ENCODE measurements at regions not wholly inside any gene's neighbourhood (a gene's known extent, or its start where the extent isn't known, plus 50 kb on each side); places are given as distances from the start of the nearest gene placed in this dataset.
"Not testable (repeated sequence)": the region's sequence is repeated elsewhere in the genome, so short reads cannot be mapped to it uniquely, and the experiment has no call there.

- H2AFZ ChIP-seq (ENCODE audit: control insufficient read depth, low read depth, low read length), result no peak overlapping the region
- no peak for FAIRE-seq
- in situ Hi-C loops (cut with MboI), result no loop called here
Measured at GRCh38 chr9:81308404-81308803, 380.9 kb downstream of the TLE1 start.

GRCh38 chr9:81307791-81308190 is 381.6 kb downstream of the TLE1 start:
- POLR2A ChIA-PET; BruUV-seq (replicated peaks): not testable (repeated sequence)

More at GRCh38 chr9:81308404-81308803, 380.9 kb downstream of the TLE1 start:
- ChIA-PET POLR2A (no interaction called here), CTCF (no interaction called here), RAD21 (ENCODE audit: unreplicated experiment) (no interaction called here), SMC1A (ENCODE audit: uncharacterized antibody, unreplicated experiment) (no interaction called here)
- Histone ChIP-seq H3K36me3 (ENCODE audit: control insufficient read depth in 2 of 2, insufficient read depth in 2 of 2, low read length in 1 of 2) (no peaks in the 10 kb centered on the region), H3K27me3 (replicated peaks in 1 of 2; ENCODE audit: control insufficient read depth in 2 of 2, insufficient read depth in 2 of 2, low read length in 1 of 2) (no peaks in the 10 kb centered on the region), H3K27ac (ENCODE audit: control insufficient read depth, insufficient read depth) (no peak overlapping the region), H3K9ac (ENCODE audit: control insufficient read depth, insufficient read depth, low read length) (no peak overlapping the region), H3K9me3 (replicated peaks; ENCODE audit: control insufficient read depth, insufficient read depth, low read length) (no peaks in the 10 kb centered on the region), H4K20me1 (ENCODE audit: control insufficient read depth, insufficient read depth) (no peaks in the 10 kb centered on the region), H3K4me1 (ENCODE audit: control insufficient read depth, insufficient read depth, low read length) (no peaks in the 10 kb centered on the region), H3K4me2 (ENCODE audit: control insufficient read depth, insufficient read depth) (no peak overlapping the region), H3K79me2 (ENCODE audit: control insufficient read depth, insufficient read depth, low read length) (no peaks in the 10 kb centered on the region), H3K4me3 (no peak overlapping the region)
- intact Hi-C loops (cut with micrococcal nuclease; ENCODE audit: unreplicated experiment), result no loop called here
- ATAC-seq (no peak), DNase-seq (ENCODE audit: low read depth, low spot score) (no peak)
- 13% methylated on average over 4 of the region's 4 CpGs for WGBS (ENCODE audit: insufficient coverage, insufficient replicate concordance, low lambda C conversion rate, missing lambda C conversion rate)
- TF ChIP-seq ZNF622 (IDR thresholded peaks at IDR 0.05), result no peak
- TF ChIP-seq MTA3 (IDR thresholded peaks at IDR 0.05; ENCODE audit: borderline replicate concordance, low read length), result no peak
- BruUV-seq (replicated peaks), result no TSS peak

More at GRCh38 chr9:81307791-81308190, 381.6 kb downstream of the TLE1 start:
- H3K27me3 ChIP-seq (replicated peaks in 1 of 2; ENCODE audit: control insufficient read depth in 2 of 2, insufficient read depth in 2 of 2, low read length in 1 of 2); H3K4me1 ChIP-seq (ENCODE audit: control insufficient read depth, insufficient read depth, low read length); in situ Hi-C loops (cut with MboI); FAIRE-seq; H2AFZ ChIP-seq (ENCODE audit: control insufficient read depth, low read depth, low read length); H3K4me2 ChIP-seq (ENCODE audit: control insufficient read depth, insufficient read depth); H3K9me3 ChIP-seq (replicated peaks; ENCODE audit: control insufficient read depth, insufficient read depth, low read length); H3K36me3 ChIP-seq (ENCODE audit: control insufficient read depth in 2 of 2, insufficient read depth in 2 of 2, low read length in 1 of 2); intact Hi-C loops (cut with micrococcal nuclease; ENCODE audit: unreplicated experiment); H3K27ac ChIP-seq (ENCODE audit: control insufficient read depth, insufficient read depth); RAD21 ChIA-PET (ENCODE audit: unreplicated experiment); H4K20me1 ChIP-seq (ENCODE audit: control insufficient read depth, insufficient read depth); H3K4me3 ChIP-seq; CTCF ChIA-PET; ATAC-seq; DNase-seq (ENCODE audit: low read depth, low spot score); H3K9ac ChIP-seq (ENCODE audit: control insufficient read depth, insufficient read depth, low read length); H3K79me2 ChIP-seq (ENCODE audit: control insufficient read depth, insufficient read depth, low read length); SMC1A ChIA-PET (ENCODE audit: uncharacterized antibody, unreplicated experiment): not testable (repeated sequence)
- 0% methylated on average over 5 of the region's 5 CpGs for WGBS (ENCODE audit: insufficient coverage, insufficient replicate concordance, low lambda C conversion rate, missing lambda C conversion rate)

All from GM12878 (cell line).